RWPE1 (cell line): ENCODE measurements at regions not wholly inside any gene's neighbourhood (a gene's known extent, or its start where the extent isn't known, plus 50 kb on each side); places are given as distances from the start of the nearest gene placed in this dataset.
A peak's percentile ranks its signal among the peaks of the same experiment; 100 is the strongest.
"Not testable (repeated sequence)": the region's sequence is repeated elsewhere in the genome, so short reads cannot be mapped to it uniquely, and the experiment has no call there.

Source experiments
- CTCF ChIA-PET: fragments of 350-600 bp; sonication (Branson Sonifier 250); formaldehyde crosslinking; extraction: SDS; loops from one replicate; lab custom pipeline; 2021; lab: Yijun Ruan, JAX
- POLR2A ChIA-PET: fragments of 400-600 bp; formaldehyde crosslinking; extraction: SDS; loops from one replicate; lab custom pipeline; 2020; ENCODE audit warnings: antibody characterized with exemption; ENCODE audit not compliant: low non-redundant PET; lab: Yijun Ruan, JAX
- DNase-seq: peaks from one replicate; pipeline ENCODE4 v3.0.0; 2012; ENCODE audit warnings: low spot score
- H3K27ac ChIP-seq: fragments of 450-650 bp; 2 replicates; pipeline ENCODE4 v1.5.1; 2017
- CTCF ChIP-seq: fragments of 450-650 bp; conservative IDR thresholded peaks from 2 replicates; pipeline ENCODE4 v1.5.1; 2017; ENCODE audit warnings: low read depth, mild to moderate bottlenecking

DNA sequence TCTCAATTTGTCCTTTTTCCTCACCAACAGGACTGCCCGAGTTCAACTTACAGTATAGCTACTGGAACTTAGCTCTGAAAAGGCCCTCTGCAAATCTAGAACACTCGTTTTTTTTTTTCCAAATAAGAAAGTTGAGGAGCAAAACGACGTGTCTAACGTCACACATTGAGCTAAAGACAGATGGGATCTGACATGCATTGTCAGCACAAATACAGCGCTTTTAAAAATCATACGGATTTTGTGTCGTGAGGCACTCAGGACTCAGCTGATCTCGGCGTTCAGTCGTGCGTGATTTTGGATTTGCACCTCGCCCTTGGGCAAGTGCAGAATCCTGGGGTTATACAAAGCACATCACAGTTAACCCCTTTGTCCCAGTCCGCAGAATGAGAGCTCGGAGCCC lies 94.7 kb upstream of the ZNF322 start:
- CTCF ChIA-PET: no interaction called here
- no peak for TF ChIP-seq CTCF
- POLR2A ChIA-PET: no interaction called here
- no peak overlapping the region for H3K27ac ChIP-seq
- DNase-seq: no peak

DNA sequence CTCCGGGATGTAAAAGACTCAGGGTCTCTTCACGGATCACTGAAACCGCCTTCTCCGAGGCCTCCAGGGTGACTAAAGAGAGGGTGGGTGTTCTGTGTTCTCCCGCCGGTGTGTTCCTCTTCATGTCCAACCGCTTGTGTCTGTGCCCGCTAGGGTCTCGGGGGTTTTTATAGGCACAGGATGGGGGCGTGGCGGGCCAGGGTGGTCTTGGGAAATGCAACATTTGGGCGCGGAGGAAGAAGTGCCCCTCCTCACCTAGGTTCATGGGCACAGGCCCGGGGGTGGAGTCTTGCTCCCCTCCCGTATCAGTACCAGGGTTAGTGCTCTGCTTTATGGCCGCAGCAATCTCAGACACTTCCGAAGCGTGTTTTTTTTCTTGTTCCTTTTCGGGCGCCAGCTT lies 95.3 kb upstream of the ZNF322 start:
- POLR2A ChIA-PET, CTCF ChIA-PET, DNase-seq: not testable (repeated sequence)

DNA sequence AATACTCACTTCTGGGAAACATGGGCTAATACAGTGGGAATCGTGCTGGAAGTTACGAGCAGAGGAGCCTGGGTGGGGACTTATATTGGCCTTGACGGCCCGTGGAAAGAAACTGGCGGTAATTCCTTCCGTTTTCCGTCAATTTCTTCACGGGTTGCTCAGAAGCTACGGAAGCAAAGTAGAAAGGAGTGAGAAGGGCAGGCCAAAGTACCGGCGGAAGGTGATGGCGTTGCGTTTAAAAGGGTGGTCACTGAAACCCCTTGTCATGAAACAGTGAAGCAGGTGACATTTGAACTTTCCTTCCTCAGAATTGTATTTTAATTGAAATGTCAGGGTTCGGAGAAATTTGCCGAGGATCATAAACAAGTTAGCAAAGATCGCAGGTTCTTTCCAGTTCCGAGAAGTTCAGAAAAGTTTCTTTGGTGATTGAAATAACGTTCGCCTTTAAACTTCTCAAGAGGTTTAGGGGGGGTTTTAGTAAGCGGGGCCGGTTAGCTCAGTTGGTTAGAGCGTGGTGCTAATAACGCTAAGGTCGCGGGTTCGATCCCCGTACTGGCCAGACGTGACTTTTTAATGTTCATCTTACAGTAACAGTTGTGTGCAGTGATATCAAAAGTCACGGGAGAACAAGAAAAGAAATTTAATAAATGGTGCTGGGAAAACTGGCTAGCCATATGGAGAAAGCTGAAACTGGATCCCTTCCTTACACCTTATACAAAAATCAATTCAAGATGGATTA lies 96.7 kb upstream of the ZNF322 start:
- CTCF ChIA-PET, POLR2A ChIA-PET, H3K27ac ChIP-seq: not testable (repeated sequence)
- DNase-seq: peak; percentile 27

More for the DNA sequence above, 95.3 kb upstream of the ZNF322 start:
- H3K27ac ChIP-seq: not testable (repeated sequence)

DNA sequence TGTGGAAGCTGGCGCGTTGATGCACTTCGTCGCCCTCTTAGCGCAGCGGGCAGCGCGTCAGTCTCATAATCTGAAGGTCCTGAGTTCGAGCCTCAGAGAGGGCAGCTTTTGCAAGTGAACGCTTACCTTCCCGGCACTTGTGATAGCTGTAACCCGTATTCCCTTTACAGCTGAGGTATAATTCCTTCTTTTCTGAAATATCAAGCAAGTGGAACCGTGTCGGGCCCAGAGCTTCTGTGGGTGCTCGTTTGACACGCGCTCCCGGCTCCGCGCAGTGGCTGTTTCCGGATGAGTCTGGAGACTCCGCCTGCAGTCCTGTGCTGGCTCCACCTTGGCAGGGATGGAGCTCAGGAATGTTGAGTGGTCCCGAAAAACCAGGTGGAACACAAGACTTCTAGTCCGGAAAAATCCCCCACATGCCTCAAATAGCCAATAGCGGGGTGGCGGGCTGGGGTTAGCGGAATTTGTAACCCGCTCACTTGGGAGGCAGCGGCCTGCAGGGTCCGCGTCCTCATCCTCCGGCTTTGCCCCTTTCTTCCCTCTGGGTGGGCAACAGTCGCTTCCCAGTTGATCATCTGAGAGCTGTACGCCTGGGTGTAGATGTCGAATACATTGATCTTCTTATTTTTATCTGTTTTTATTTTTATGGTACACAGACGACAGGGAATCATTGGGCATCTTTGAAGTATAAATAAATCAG lies 106.8 kb upstream of the ZNF322 start:
- H3K27ac ChIP-seq, DNase-seq, POLR2A ChIA-PET, CTCF ChIA-PET: not testable (repeated sequence)

- H3K27ac ChIP-seq, DNase-seq, POLR2A ChIA-PET, CTCF ChIA-PET: not testable (repeated sequence)
Measured at GRCh38 chr6:26770941-26771666, 111.6 kb upstream of the ZNF322 start.

DNA sequence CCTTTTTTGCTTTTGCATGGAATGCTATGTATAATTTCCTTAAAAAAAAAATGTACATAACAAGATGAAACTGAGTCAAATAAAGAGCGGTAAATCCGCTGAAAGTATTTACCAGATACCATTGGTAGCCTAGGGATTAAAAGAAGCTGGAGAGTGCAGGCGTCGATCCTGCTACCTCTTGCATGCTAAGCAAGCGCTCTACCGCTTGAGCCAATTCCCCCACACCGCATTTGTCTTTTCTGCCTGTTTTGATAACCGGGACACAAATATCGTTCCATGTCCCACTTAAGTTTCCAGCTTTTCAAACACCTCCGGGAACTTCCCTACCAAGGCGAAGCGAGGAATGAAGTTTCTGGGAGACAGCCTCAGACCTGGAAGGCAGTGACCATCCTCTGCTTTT lies 113.9 kb upstream of the ZNF322 start:
- CTCF ChIA-PET, DNase-seq, POLR2A ChIA-PET, H3K27ac ChIP-seq: not testable (repeated sequence)

- POLR2A ChIA-PET, H3K27ac ChIP-seq, DNase-seq, CTCF ChIA-PET: not testable (repeated sequence)
Measured at GRCh38 chr6:26780563-26780962, 121.0 kb upstream of the ZNF322 start.

DNA sequence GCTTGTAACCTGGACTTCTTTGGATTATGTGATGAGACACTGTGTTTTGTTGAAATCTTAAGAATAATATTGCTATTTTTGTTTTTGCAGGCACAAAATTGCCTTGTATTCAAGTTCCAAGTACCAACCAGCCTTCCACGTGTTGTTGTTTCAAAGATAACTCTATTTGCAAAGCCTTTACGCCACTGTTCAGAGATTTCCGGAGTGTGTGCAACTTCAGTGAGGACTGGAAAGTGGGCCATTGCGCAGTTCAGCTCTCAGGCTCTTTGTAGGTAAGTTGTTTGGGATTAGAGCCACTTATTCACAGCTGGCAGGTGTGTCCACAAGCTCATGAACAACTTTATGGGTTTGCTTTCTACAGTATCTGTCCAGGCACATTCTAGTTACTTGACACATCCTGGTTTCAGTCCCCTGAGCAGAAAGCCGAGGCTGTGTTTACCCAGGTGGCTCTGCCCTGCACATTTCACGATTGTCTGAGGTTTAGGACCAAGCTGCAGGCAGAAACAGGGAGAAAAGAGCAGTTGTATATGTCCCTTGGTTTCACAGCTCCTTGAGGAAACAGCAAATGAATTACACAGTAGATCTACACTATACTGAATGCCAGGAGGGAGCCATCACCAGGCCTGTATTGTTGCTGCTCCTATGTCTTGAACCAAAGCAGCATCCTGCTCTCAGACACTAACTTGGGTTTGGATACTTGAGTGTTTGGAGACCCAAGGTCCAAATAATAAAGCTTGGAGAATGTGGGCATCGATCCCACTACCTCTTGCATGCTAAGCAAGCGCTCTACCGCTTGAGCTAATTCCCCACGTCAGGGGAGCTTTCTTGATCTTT lies 136.1 kb upstream of the ZNF322 start:
- POLR2A ChIA-PET, CTCF ChIA-PET, DNase-seq, H3K27ac ChIP-seq: not testable (repeated sequence)

DNA sequence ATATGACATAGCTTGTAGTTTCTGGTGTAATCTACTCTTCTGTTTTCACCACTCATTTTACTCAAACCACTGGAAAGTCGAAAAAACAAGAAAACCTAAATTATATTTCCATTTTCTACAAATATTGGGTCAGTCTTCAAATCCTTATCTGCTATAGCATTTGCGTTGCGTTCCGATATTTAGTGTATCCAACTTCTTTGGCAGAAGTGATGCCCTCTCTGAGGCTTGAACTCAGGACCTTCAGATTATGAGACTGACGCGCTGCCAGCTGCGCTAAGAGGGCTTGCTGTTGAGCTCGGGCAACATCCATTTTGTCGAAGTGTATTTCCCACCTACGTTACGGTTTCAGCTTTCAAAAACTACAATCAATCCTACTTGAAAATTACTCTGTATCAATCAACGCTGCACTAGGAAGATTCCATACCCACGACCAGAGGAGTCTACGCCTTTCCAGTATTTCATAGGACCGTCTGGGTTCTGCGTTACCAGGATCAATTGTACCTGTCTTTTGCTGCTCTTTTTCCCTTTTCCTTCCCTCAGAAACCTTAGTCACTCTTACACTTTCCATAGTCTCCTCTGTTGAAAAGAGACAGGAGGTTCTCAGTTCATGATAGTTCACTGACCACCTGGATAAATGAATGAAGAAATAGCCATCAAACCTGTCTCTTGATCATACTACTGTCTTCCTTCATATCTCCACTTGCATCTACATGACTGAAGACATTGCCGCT lies 140.5 kb upstream of the ZNF322 start:
- CTCF ChIA-PET, DNase-seq, H3K27ac ChIP-seq, POLR2A ChIA-PET: not testable (repeated sequence)

DNA sequence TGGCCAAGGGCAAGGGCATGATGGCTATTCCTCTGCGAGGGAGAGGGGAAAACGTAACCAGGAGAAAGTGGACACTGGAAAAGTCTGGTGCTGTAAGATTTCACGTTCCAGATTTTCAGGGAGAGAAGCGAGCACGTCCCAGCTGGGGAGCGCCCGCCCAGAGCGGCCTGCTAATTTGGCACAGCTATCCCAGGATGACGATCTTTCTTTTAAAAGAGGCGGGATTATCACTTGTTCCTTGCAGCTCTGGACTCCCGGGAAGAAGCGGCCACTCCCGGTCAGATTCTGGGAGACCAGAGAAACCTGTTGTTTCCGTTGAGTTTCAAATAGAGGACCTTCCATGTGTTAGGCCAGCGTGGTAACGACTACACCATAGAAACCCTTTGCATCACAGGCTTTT lies 144.2 kb upstream of the ZNF322 start:
- DNase-seq, POLR2A ChIA-PET: not testable (repeated sequence)

GRCh38 chr6:26811486-26812116 lies 152.1 kb upstream of the ZNF322 start:
- DNase-seq, POLR2A ChIA-PET, CTCF ChIA-PET, H3K27ac ChIP-seq: not testable (repeated sequence)

More for the DNA sequence above, 144.2 kb upstream of the ZNF322 start:
- CTCF ChIA-PET, H3K27ac ChIP-seq: not testable (repeated sequence)

DNA sequence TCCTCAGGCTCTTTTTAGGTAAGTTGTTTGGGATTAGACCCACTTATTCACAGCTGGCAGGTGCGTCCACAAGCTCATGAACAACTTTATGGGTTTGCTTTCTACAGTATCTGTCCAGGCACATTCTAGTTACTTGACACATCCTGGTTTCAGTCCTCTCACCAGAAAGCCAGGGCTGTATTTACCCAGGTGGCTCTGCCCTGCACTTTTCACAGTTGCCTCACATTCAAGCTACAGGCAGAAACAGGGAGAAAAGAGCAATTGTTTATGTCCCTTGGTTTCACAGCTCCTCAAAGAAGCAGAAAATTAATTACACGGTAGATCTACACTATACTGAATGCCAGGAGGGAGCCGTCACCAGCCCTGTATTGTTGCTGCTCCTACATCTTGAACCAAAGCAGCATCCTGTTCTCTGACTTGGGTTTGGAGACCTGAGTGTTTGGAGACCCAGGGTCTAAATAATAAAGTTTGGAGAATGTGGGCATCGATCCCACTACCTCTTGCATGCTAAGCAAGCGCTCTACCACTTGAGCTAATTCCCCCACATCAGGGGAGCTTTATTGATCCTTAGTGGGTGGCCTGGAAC lies 159.2 kb upstream of the ZNF322 start:
- CTCF ChIA-PET, POLR2A ChIA-PET, DNase-seq, H3K27ac ChIP-seq: not testable (repeated sequence)

DNA sequence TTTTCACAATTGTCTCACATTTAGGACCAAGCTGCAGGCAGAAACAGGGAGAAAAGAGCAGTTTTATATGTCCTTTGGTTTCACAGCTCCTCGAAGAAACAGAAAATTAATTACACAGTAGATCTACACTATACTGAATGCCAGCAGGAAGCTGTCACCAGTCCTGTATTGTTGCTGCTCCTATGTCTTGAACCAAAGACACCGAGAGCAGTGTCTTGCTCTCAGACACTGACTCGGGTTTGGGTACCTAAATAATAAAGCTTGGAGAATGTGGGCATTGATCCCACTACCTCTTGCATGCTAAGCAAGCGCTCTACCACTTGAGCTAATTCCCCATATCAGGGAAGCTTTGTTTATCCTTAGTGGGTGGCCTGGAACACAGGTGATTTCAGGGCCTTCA lies 168.4 kb upstream of the ZNF322 start:
- CTCF ChIA-PET, H3K27ac ChIP-seq, POLR2A ChIA-PET, DNase-seq: not testable (repeated sequence)

DNA sequence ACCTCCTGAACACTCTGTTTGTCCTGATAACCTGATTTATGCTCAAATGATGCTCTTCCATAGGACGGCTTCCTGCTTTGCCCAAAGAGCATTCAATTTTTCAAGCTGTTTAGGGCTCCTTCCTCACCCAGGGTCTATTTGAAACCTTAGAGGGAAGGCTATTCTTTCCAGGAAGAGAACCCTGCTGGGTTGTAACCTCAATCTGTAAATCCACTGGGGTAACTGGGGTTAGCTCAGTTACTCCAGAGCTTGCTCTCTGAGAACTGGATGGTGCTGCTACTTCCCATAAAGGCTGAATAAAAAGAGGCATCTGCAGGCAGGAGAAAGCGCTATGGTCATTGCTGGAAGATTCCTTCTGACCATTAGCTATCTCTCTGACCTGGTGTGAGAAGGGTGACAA lies 169.9 kb upstream of the ZNF322 start:
- DNase-seq, CTCF ChIA-PET, H3K27ac ChIP-seq, POLR2A ChIA-PET: not testable (repeated sequence)
